ENCODE measurements at regions not wholly inside any gene's neighbourhood (a gene's known extent, or its start where the extent isn't known, plus 50 kb on each side); places are given as distances from the start of the nearest gene placed in this dataset.

- Histone ChIP-seq H3K9me1 (replicated peaks; ENCODE audit: control insufficient read depth, extremely low read depth, insufficient read depth, low read length) (no peaks in the 10 kb centered on the region), H3K4me3 (replicated peaks in 1 of 3; ENCODE audit: insufficient read depth in 1 of 3, low read depth in 1 of 3, low read length in 3 of 3) (no peak overlapping the region), H3K36me3 (ENCODE audit: control insufficient read depth in 2 of 2, extremely low read depth in 1 of 2, insufficient read depth in 2 of 2, low read length in 2 of 2) (no peaks in the 10 kb centered on the region), H4K20me1 (replicated peaks; ENCODE audit: control insufficient read depth, extremely low read depth, insufficient read depth, low read length) (no peaks in the 10 kb centered on the region), H3K9ac (replicated peaks; ENCODE audit: extremely low read depth, insufficient read depth, low read length) (no peak overlapping the region), H3K79me2 (ENCODE audit: control insufficient read depth, insufficient read depth, low read length) (no peaks in the 10 kb centered on the region), H3K27ac (ENCODE audit: insufficient read depth, low read depth, low read length) (no peak overlapping the region), H3K27me3 (ENCODE audit: control insufficient read depth in 2 of 2, insufficient read depth in 2 of 2, low read length in 2 of 2) (no peaks in the 10 kb centered on the region), H3K4me1 (ENCODE audit: control insufficient read depth, extremely low read depth, insufficient read depth, low read length) (no peaks in the 10 kb centered on the region), H3K9me3 (replicated peaks; ENCODE audit: control insufficient read depth, insufficient read depth, low read length) (no peaks in the 10 kb centered on the region), H3K4me2 (ENCODE audit: insufficient read depth, low read length) (no peak overlapping the region), H2AFZ (ENCODE audit: low read depth, low read length) (no peak overlapping the region)
- no TSS peak for BruUV-seq (replicated peaks)
- TF ChIP-seq EZH2 (IDR thresholded peaks at IDR 0.05; ENCODE audit: borderline replicate concordance, low read depth, low read length, severe bottlenecking) (no peak), POLR2AphosphoS5 (IDR thresholded peaks at IDR 0.05; ENCODE audit: insufficient read depth, low read depth, low read length) (no peak), GATA2 (IDR thresholded peaks at IDR 0.05; ENCODE audit: insufficient read depth, insufficient read length, low read depth, low read length) (no peak), FOS (IDR thresholded peaks at IDR 0.05; ENCODE audit: borderline replicate concordance, insufficient read depth, low read length) (no peak), JUN (IDR thresholded peaks at IDR 0.05; ENCODE audit: borderline replicate concordance, insufficient read depth, insufficient read length, low read depth) (no peak), POLR2A (IDR thresholded peaks at IDR 0.05; ENCODE audit: low read depth, low read length) (no peak), CTCF (IDR thresholded peaks at IDR 0.05; ENCODE audit: extremely low read depth in 1 of 2, insufficient read depth in 1 of 2, low read depth in 1 of 2, low read length in 2 of 2) (no peak), MYC (IDR thresholded peaks at IDR 0.05; ENCODE audit: low read depth, low read length) (no peak)
- TF ChIP-seq, protein P1, sequence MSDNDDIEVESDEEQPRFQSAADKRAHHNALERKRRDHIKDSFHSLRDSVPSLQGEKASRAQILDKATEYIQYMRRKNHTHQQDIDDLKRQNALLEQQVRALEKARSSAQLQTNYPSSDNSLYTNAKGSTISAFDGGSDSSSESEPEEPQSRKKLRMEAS (IDR thresholded peaks at IDR 0.05; ENCODE audit: insufficient read depth, insufficient read length) = no peak
- dilution Hi-C loops (cut with MboI; ENCODE audit: extremely low pct_ligation_motif_present, low sequenced_read_pairs) (no loop called here), intact Hi-C loops (cut with micrococcal nuclease) (no loop called here)
- ChIA-PET CTCF (no interaction called here), POLR2A (no interaction called here)
- no peak for FAIRE-seq
- DNase-seq (ENCODE audit: low read depth, low spot score) = no peak
Measured at GRCh38 chr4:156241896-156242295, 288.2 kb upstream of the CTSO start.

All from endothelial cell of umbilical vein (primary cell).